BJ (cell line): ENCODE measurements at regions not wholly inside any gene's neighbourhood (a gene's known extent, or its start where the extent isn't known, plus 50 kb on each side); places are given as distances from the start of the nearest gene placed in this dataset.

ENCODE experiments used
- CTCF ChIA-PET: fragments of 350-600 bp; formaldehyde crosslinking; extraction: SDS; loops from one replicate; lab custom pipeline; 2021; ENCODE audit warnings: antibody characterized with exemption, inconsistent platforms; lab: Yijun Ruan, JAX
- POLR2A ChIA-PET: fragments of 300-600 bp; sonication (Branson Sonifier 250); formaldehyde crosslinking; extraction: SDS; loops from one replicate; lab custom pipeline; 2021; ENCODE audit warnings: antibody characterized with exemption; lab: Charles Lee
- DNase-seq: peaks from one replicate; pipeline ENCODE4 v3.0.0-alpha.2; 2011; ENCODE audit warnings: low read depth
- H3K27me3 ChIP-seq: 2 replicates; pipeline ENCODE4 v1.6.0; 2011; ENCODE audit warnings: low read length; ENCODE audit not compliant: control insufficient read depth, insufficient read depth
- H3K36me3 ChIP-seq: 2 replicates; pipeline ENCODE4 v1.5.1; 2011; ENCODE audit warnings: low read length; ENCODE audit not compliant: control insufficient read depth, insufficient read depth
- H3K4me3 ChIP-seq: 2 replicates; pipeline ENCODE4 v1.5.1; 2011; ENCODE audit warnings: low read depth, mild to moderate bottlenecking, control low read depth, low read length
- CTCF ChIP-seq: IDR thresholded peaks from 2 replicates; pipeline ENCODE4 v1.5.1; 2011; ENCODE audit warnings: low read depth, mild to moderate bottlenecking, control low read depth, inconsistent platforms, low read length, moderate library complexity; ENCODE audit not compliant: insufficient read depth

DNA sequence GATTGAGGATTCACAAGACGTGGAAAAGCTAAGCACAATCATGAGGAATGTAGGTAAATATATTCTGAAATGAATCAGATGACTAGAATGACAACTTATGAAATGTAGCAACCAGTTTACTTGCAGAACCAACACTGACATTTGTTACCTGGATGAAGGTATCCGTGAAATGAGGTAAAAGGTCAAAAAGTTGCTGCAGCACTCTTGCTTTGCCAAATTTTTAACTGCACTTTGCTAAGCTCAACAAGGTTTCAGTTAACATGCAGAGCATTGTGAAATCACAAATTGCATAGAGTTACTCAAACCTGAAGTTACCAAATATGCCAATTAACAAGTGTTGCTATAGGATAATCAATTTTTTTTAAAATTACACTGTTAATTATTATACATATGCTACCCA, 1280.1 kb downstream of the KCNT2 start:
- Histone ChIP-seq H3K36me3 (no peaks in the 10 kb centered on the region), H3K4me3 (no peak overlapping the region), H3K27me3 (no peaks in the 10 kb centered on the region)
- TF ChIP-seq CTCF: no peak
- ChIA-PET CTCF (interaction anchor here (0.7 kb wide), 1 partner anchor 244 kb away, joined by 6 read pairs; no protein-coding TSS in a partner anchor), POLR2A (interaction anchor here (0.6 kb wide), 1 partner anchor 681 kb away, joined by 4 read pairs; no protein-coding TSS in a partner anchor)
- no peak for DNase-seq

DNA sequence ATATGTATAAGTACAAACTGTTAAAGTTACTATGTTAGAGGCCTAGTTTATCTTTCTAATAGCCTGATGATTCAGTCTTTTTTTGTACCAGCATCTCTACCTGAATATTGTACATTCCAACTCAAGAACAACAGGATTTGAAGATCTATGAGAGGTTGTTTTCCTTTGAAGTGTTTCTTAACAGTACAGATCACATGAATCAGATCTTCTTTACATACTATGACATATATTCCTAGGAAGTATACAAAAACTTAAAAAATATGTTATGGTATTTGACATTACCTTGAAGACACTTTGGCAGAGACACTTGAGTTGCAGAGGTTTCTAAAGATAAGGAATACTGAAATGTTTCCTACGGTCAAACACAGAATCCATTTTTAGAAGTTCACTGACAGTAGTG, 1280.9 kb downstream of the KCNT2 start:
- no peak for TF ChIP-seq CTCF
- DNase-seq: no peak
- no peaks in the 10 kb centered on the region for H3K27me3 ChIP-seq
- ChIA-PET CTCF (interaction anchor here (0.7 kb wide), 1 partner anchor 243 kb away, joined by 6 read pairs; no protein-coding TSS in a partner anchor), POLR2A (no interaction called here)
- no peak overlapping the region for H3K4me3 ChIP-seq
- H3K36me3 ChIP-seq: no peaks in the 10 kb centered on the region

- TF ChIP-seq CTCF: no peak
- CTCF ChIA-PET: no interaction called here
- Histone ChIP-seq H3K4me3 (no peak overlapping the region), H3K27me3 (no peaks in the 10 kb centered on the region), H3K36me3 (no peaks in the 10 kb centered on the region)
- no peak for DNase-seq
- POLR2A ChIA-PET: no interaction called here
Observed at GRCh38 chr1:195326325-195326724, 1281.9 kb downstream of the KCNT2 start.

- POLR2A ChIA-PET: no interaction called here
- TF ChIP-seq CTCF: no peak
- Histone ChIP-seq H3K27me3 (no peaks in the 10 kb centered on the region), H3K4me3 (no peak overlapping the region), H3K36me3 (no peaks in the 10 kb centered on the region)
- no peak for DNase-seq
- CTCF ChIA-PET: no interaction called here
Observed at GRCh38 chr1:195325181-195325580, 1283.1 kb downstream of the KCNT2 start.

DNA sequence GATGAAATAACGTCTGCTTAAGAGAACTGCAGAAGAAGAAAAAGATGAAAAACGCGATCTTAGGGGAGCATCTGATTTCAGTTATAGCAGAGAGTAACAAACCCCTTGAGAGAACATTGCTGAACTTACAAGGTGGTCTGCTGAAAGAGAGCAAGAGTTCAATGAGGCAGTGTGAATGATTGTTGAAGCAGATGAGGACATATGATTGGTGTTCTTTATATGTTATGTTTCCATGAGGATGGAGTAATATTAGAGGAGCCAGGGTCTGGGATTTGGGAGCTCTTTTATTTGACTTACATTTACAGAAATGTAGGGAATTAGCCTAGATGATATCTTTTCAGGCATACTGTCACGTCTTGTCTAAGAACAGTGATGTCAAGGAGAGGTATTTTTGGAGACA, 1302.0 kb downstream of the KCNT2 start:
- no peak for DNase-seq
- CTCF ChIA-PET: no interaction called here
- Histone ChIP-seq H3K4me3 (no peak overlapping the region), H3K36me3 (no peaks in the 10 kb centered on the region), H3K27me3 (no peaks in the 10 kb centered on the region)
- POLR2A ChIA-PET: no interaction called here
- TF ChIP-seq CTCF: no peak
